ENCODE measurements at regions not wholly inside any gene's neighbourhood (a gene's known extent, or its start where the extent isn't known, plus 50 kb on each side); places are given as distances from the start of the nearest gene placed in this dataset.
A peak's percentile ranks its signal among the peaks of the same experiment; 100 is the strongest.

DNA sequence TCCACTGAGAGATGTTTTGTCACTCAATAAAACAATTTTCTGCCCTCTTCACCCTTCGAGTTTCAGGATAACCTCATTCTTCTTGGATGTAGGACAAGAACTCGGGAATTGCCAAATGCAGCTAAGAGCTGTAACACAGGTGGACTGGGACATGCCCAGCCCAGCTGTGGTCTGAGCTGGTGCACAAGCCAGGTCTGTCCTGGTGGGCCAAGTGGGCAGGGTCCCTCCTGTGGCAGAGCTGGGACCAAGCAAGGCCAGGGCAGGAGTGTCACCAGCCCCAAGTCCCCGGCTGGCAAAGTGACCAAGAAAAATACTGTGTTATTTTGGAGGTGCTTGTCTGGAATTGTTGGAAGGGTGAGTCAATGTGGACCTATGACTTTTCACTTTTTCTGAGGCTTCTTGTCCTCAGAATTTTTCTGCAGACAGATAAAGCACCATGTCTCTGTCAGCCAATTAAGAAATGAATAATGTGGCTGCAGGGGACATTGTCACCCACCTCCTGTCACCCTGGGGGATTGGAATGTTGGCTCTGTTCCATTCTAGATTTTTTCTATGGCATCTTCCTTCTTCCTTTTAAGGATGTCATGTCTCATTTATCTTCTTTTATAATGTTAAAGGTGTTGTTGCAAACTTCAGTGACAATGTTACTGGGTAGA is 645.2 kb upstream of the EPHA6 start:
- in situ Hi-C loops (cut with HindIII; ENCODE audit: low pct_unique_long_range_greater_than_20kb, low sequenced_read_pairs): no loop called here
- DNase-seq (ENCODE audit: low read depth, low spot score): no peak

DNA sequence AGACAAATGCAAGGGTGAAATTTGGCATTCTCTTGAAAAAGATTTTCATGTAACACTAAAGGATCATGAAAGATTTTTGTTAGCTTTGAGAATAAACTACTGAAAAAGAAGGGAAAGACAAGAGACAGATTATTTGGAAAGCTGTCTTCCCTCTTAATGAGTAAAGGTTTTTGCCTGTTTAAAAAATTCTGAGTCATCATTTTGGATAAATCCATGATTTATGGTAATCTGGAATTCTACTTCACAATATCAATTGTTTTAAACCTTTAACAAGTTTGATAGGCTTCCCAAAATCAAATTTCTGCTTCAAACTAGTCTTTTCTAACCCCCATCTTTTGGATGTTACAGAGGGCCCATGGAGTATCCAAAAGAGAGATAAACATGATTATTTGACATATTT is 641.5 kb upstream of the EPHA6 start:
- in situ Hi-C loops (cut with HindIII; ENCODE audit: low pct_unique_long_range_greater_than_20kb, low sequenced_read_pairs): no loop called here
- no peak for DNase-seq (ENCODE audit: low read depth, low spot score)

DNA sequence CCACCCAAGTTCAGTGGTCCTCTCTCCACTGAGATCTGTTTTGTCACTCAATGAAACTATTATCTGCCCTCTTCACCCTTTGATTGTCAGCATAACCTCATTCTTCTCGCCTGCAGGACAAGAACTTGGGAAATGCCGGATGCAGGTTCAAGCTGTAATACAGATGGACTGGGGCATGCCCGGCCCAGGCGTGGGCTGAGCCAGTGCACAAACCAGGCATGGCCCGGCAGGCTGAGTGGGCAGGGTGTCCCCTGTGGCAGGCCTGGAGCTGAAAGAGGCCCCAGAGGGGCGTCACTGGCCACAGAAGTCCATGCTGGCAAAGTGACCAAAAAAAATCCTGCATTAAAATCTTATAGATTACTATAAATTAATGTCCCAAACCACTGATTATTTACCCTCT is 638.9 kb upstream of the EPHA6 start:
- in situ Hi-C loops (cut with HindIII; ENCODE audit: low pct_unique_long_range_greater_than_20kb, low sequenced_read_pairs): no loop called here
- DNase-seq (ENCODE audit: low read depth, low spot score): no peak

DNA sequence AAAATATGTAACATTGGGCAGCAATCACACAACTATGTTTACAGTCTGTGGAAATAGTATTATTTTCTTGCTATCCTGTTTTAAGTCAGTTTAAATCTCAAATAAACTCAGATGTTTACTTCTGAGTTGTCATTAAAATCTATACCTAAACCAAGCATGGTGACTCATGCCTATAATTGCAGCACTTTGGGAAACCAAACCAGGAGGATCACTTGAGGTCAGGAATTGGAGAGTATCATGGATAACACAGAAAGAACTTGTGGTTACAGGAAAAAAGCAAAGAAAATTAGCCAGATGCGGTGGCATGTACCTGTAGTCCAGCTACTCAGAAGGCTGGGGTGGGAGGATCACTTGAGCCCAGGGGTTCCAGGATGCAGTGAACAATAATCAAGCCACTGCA is 631.6 kb upstream of the EPHA6 start:
- no peak for DNase-seq (ENCODE audit: low read depth, low spot score)
- in situ Hi-C loops (cut with HindIII; ENCODE audit: low pct_unique_long_range_greater_than_20kb, low sequenced_read_pairs): no loop called here

DNA sequence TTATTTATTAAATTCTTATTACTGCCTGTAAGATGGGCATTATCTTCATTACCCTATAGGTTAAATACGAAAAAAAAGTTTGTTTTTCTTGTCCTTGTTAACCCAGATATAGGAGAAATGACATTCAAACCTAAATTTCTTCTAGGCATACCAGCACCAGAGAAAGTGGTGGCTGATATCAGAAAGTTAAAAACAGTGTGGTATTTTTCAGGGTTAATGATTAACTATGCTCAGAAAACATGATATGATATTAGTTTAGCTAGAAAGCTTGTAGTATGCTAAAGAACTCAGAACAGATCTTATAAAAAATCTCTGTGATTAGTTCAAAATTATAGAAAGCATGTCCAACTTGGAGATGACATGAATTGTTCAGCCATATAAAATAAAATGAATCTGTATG is 630.5 kb upstream of the EPHA6 start:
- in situ Hi-C loops (cut with HindIII; ENCODE audit: low pct_unique_long_range_greater_than_20kb, low sequenced_read_pairs): no loop called here
- DNase-seq (ENCODE audit: low read depth, low spot score): no peak

DNA sequence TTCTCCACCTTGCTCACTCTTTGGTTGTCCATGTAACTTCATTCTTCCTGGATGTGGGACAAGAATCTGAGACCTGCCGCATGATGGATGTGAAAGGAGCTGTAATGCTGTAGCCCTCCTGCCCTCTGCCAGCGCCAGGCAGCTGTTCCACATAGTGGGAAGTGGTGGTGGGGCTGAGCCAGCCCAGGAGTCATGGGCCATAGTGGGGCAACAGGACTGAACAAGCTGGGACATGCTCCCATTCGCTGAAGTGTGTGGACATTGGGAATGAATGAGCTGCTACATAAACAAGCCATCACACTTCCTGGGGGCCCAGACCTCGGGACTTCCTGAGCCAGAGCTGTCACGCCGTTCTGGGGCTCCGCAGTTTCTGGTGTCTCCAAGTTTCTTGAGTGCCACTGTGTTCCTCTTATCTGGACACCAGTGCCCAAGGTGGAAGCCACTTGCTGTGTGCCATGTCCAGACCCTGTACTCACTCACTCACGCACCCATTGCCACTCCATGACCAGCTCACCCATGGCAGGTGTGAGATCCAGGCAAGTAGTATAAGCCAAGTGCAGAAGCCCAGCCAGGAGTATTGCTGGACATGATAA is 624.3 kb upstream of the EPHA6 start:
- in situ Hi-C loops (cut with HindIII; ENCODE audit: low pct_unique_long_range_greater_than_20kb, low sequenced_read_pairs): no loop called here

DNA sequence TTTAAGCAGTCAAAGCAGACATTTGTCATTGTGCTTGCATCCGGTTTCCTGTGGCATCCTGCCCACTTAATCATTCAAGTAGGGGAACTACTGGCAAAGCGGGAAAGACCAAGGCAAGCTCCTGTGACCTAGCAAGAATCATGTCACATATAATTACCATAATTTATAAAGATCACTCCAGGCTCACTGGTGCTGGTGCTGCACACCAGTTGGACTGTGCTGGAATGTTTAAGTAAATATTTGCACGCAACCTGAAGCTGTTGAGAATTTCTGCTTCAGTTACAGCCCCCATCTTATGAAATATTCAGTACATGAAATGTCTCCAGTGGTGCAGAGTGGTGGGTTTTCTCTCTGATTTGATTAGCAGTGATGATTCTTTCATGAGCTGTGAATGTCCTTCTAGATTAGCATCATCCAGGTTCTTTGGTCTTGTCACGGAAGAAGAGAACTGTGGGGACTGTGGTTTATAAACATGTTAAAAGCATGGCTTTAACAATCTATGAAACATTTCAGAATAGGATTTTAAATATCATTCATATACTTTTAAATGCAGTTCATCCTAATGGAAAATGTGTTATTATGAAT is 621.3 kb upstream of the EPHA6 start:
- in situ Hi-C loops (cut with HindIII; ENCODE audit: low pct_unique_long_range_greater_than_20kb, low sequenced_read_pairs): no loop called here
- DNase-seq (ENCODE audit: low read depth, low spot score): no peak

More for the DNA sequence above, 624.3 kb upstream of the EPHA6 start:
- no peak for DNase-seq (ENCODE audit: low read depth, low spot score)

DNA sequence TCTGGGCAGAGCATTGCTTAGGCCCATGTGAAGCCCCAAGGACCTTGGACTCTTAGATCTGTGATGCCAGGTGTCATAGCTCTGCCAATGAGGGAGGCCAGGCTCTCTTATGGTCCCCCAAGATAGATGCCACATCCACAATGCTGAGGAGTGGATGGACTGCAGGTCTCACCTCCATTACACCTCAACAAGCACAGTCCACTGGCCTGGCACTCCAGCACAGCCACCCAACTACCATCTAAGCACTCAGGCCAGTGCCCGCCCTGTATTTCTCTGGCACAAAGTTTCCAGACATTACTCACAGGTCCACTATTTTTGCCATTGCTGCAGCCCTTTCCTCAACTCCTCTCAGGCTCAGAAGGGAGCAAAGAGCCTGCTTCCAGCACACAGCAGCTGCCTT is 613.5 kb upstream of the EPHA6 start:
- in situ Hi-C loops (cut with HindIII; ENCODE audit: low pct_unique_long_range_greater_than_20kb, low sequenced_read_pairs): no loop called here

DNA sequence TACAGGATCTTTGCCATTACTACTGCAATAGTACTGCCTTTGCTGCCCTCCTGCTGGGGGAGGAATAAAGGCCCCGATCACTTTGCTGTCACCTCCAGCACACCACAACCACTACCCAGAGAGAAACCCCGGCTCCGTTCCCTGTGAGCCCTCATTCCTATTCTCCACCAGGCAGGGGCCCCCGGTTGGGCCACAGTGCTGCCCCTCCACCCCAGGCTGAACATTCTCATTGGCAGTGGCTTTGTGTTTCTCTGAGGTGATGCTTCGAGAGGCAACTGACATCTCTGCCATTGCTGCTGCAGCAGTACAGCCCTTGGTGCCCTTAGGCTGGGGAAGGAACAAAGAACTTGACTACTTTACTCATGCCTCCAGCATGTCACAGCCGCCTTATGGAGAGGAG is 612.9 kb upstream of the EPHA6 start:
- no peak for DNase-seq (ENCODE audit: low read depth, low spot score)
- in situ Hi-C loops (cut with HindIII; ENCODE audit: low pct_unique_long_range_greater_than_20kb, low sequenced_read_pairs): no loop called here

More for the DNA sequence above, 613.5 kb upstream of the EPHA6 start:
- no peak for DNase-seq (ENCODE audit: low read depth, low spot score)

DNA sequence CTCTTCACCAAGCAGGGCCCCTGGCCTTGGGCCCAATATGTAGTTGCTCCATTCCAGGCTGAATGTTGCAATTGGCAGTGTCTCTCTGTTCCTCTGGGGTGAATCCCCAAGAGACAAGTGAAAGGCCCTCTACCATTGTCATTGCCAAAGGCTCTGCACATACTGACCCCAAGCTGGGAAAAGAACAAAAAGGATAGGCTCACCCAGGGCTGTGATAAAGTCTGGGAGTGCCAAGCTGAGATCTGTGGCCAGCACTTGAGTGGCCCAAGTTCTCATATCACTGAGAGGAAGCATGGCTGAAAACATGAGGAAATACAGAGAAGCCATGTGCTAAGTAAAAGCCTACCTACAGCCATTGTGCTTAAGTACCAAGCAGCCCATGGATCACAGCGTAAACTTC is 612.2 kb upstream of the EPHA6 start:
- in situ Hi-C loops (cut with HindIII; ENCODE audit: low pct_unique_long_range_greater_than_20kb, low sequenced_read_pairs): no loop called here
- DNase-seq (ENCODE audit: low read depth, low spot score): no peak

DNA sequence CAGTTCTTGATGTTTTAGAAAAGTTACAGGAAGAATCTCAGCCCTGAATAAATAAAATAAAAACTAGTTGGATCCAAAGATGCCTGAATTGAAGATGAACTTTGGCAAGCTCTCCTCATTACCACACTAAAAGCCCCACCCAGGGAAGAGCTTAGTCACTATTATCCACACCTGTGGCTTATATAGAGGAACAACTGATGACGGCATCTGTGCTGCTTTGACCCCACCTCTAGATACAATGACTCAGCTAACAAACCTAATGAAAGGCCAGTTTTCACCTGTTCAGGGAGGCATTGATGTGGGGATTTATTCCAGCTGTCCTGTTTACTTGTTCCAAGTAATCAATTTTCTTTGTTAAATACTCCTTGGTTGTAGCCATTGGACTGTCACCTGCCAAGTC is 604.7 kb upstream of the EPHA6 start:
- in situ Hi-C loops (cut with HindIII; ENCODE audit: low pct_unique_long_range_greater_than_20kb, low sequenced_read_pairs): no loop called here
- DNase-seq (ENCODE audit: low read depth, low spot score): no peak

DNA sequence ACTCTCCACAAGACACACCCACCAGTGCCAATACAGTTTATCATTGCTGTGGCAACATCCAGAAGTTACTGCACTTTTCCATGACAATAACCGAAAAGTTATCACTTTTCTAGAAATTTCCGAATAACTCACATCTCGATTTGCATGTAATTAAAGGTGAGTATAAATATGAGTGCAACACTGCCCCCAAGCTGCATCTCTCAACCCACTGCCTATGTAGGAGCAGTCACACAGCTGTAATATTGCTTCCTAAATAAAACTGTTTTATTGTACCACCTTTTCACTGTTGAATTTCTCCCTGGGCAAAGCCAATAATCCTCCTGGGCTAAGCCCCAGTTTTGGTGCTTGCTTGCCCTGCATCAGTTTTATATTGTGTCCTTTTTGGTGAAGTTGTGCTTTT is 601.0 kb upstream of the EPHA6 start:
- peak; percentile 39 for DNase-seq (ENCODE audit: low read depth, low spot score)
- in situ Hi-C loops (cut with HindIII; ENCODE audit: low pct_unique_long_range_greater_than_20kb, low sequenced_read_pairs): no loop called here

DNA sequence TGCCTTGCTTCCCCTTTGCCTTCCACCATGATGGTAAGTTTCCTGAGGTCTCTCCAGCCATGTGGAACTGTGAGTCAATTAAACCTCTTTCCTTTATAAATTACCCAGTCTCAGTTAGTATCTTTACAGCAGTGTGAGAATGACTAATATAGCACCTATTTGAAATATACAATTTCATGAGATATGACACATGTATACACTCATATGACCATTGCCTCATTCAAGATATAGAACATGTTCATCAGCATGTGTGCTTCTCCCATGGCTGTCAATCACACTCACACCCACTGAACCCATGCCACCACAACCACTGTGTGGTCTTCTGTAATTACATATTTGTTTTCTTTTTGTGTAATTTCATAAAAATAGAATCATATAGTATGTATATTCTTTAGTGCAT is 599.5 kb upstream of the EPHA6 start:
- in situ Hi-C loops (cut with HindIII; ENCODE audit: low pct_unique_long_range_greater_than_20kb, low sequenced_read_pairs): no loop called here
- DNase-seq (ENCODE audit: low read depth, low spot score): no peak

DNA sequence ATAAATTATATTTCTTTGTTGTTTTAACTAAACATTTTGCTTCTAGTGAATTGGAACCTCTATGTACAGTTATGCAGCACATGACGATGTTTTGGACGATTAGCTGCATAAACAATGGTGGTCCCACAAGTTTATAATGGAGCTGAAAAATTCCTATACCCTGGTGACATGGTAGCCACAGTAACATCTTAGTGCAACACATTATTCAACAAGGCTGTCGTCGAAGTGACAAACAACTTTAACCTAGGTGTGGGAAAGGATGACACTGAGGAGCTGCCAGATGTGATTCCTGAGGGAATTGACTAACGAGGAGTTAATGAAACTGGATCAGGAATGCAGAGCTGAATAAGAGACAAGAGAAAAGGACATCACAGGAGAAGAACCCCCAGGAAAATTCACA is 588.9 kb upstream of the EPHA6 start:
- in situ Hi-C loops (cut with HindIII; ENCODE audit: low pct_unique_long_range_greater_than_20kb, low sequenced_read_pairs): no loop called here

DNA sequence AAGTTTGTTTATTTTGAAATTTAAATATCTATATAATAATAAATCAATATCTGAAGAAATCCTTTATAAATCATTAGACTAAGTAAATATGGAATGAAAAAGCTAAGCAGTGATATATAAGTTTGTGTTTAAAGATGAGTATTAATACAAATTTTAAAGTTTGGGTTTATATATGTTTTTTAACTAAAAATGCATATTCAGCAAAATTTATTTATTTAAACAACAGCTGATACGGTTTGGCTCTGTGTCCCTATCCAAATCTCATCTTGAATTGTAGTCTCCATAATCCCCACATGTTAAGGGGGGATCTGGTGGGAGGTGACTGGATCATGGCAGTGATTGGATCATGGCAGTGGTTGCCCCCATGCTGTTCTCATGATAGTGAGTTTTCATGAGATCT is 580.7 kb upstream of the EPHA6 start:
- DNase-seq (ENCODE audit: low read depth, low spot score): no peak
- in situ Hi-C loops (cut with HindIII; ENCODE audit: low pct_unique_long_range_greater_than_20kb, low sequenced_read_pairs): no loop called here

More for the DNA sequence above, 588.9 kb upstream of the EPHA6 start:
- DNase-seq (ENCODE audit: low read depth, low spot score): no peak

DNA sequence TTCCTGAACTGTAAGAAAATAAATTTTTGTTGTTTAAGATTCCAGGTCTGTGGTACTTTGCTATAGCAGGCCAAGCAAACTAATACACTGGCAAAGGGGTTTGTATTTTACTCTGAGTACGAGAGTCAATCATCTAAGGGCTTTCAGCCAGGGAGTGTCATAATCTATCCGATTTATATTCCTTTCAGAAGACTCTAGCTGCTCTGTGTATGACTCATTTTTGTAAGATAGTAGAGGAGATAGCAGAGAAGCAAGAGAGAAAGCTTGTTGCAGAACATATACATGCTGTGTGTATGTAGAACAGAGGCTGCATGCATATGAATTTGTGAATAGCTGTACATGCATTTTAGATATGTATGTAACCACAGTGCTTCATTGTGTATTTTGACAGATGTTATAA is 577.9 kb upstream of the EPHA6 start:
- no peak for DNase-seq (ENCODE audit: low read depth, low spot score)
- in situ Hi-C loops (cut with HindIII; ENCODE audit: low pct_unique_long_range_greater_than_20kb, low sequenced_read_pairs): no loop called here

DNA sequence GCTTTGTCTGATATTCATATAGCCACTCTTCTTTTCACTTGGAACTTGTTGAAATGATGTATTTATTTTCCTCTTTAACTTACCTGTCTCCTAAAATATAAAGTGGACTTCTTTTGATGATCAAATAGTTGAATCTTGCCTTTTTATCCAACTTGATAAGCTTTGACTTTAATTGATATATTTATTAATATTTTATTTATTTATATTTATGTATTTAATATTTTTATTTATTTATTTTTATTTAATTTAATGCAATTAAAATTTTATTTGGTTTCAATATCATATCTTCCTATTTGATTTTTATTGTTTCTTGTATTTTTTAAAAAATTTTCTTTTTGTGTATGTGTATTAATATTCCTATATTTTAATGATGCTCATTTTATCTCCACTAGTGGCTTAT is 555.1 kb upstream of the EPHA6 start:
- no peak for DNase-seq (ENCODE audit: low read depth, low spot score)
- in situ Hi-C loops (cut with HindIII; ENCODE audit: low pct_unique_long_range_greater_than_20kb, low sequenced_read_pairs): no loop called here

DNA sequence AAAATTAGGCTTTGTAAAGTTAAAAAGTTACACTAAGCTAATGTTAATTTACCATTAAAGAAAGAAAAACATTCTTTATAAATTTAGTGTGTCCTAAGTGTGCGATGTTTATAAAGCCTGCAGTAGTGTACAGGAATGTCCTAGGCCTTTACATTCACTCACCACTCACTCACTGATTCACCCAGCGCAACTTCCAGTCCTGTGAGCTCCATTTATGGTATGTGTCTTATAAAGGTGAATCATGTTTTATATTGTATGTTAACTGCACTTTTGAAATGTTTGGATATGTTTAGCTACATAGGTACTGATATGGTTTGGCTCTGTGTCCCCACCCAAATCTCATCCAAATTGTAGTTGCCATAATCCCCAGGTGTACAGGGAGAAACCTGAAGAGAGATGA is 549.7 kb upstream of the EPHA6 start:
- in situ Hi-C loops (cut with HindIII; ENCODE audit: low pct_unique_long_range_greater_than_20kb, low sequenced_read_pairs): no loop called here
- DNase-seq (ENCODE audit: low read depth, low spot score): no peak

DNA sequence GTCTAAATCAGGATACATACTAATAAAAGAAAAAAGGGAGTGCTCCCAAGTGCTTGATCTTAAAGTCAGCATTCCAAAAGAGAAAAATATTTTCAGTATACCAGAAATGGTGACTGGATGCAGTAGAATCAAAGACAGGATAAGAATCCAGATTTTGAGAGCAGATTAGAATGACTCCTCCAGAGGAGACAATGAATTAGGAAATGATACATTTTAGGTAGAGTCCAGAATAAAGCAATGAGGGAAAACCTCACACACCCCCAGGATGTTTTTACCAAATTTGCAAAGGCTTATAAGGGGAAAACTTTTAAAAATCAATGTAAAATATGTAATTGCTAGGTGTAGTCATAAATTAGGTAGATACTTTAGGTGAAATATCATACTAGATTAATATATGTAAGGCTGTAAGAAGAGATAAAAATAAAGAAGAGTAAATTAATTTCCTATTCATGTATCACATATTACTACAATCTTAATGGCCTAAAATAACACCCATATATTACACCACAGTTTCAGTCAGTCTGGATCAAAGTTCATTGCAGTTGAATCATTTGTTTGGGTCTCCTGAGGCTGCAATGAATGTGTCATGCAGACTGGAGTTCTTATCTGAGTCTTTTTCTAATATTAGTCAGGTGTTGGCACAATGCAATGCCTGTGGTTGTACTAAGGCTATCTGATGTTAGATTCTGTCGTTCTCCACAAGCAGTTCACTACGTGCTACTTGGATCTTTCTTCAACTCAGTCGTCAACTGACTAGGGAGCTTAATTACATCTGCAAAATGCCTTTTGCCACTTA is 547.8 kb upstream of the EPHA6 start:
- no peak for DNase-seq (ENCODE audit: low read depth, low spot score)
- in situ Hi-C loops (cut with HindIII; ENCODE audit: low pct_unique_long_range_greater_than_20kb, low sequenced_read_pairs): no loop called here
